IPS-18c (cell line): ENCODE measurements at regions not wholly inside any gene's neighbourhood (a gene's known extent, or its start where the extent isn't known, plus 50 kb on each side); places are given as distances from the start of the nearest gene placed in this dataset.
"Not testable (repeated sequence)": the region's sequence is repeated elsewhere in the genome, so short reads cannot be mapped to it uniquely, and the experiment has no call there.

Source experiments
- H3K4me3 ChIP-seq: 2 replicates; pipeline ENCODE4 v1.7.0; 2013; ENCODE audit warnings: low read depth, mild to moderate bottlenecking, low read length, moderate library complexity; ENCODE audit not compliant: insufficient read depth
- H3K9me3 ChIP-seq: one replicate; pipeline ENCODE4 v1.6.1; 2013; ENCODE audit warnings: mild to moderate bottlenecking, low read length, moderate library complexity; ENCODE audit not compliant: control insufficient read depth, insufficient read depth

DNA sequence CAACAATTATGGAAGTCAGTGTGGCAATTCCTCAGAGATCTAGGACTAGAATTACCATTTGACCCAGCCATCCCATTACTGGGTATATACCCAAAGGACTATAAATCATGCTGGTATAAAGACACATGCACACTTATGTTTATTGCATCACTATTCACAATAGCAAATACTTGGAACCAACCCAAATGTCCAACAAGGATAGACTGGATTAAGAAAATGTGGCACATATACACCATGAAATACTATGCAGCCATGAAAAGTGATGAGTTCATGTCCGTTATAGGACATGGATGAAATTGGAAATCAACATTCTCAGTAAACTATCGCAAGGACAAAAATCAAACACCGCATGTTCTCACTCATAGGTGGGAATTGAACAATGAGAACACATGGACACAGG is 306.4 kb upstream of the DEFB115 start:
- not testable (repeated sequence) for H3K9me3 ChIP-seq, H3K4me3 ChIP-seq

DNA sequence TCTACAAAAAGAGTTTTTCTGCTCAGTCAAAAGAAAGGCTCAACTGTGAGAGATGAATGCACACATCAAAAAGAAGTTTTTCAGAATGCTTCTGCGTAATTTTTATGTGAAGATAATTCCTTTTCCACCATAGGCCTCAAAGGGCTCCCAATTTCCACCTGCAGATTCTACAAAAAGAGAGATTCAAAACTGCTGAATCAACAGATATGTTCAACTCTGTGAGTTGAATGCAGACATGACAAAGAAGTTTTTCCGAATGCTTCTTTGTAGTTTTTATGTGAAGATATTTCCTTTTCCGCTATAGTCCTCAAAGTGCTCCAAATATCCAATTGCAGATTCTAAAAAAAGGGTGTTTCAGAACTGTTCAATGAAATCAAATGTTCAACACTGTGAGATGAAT is 300.8 kb upstream of the DEFB115 start:
- not testable (repeated sequence) for H3K4me3 ChIP-seq, H3K9me3 ChIP-seq

DNA sequence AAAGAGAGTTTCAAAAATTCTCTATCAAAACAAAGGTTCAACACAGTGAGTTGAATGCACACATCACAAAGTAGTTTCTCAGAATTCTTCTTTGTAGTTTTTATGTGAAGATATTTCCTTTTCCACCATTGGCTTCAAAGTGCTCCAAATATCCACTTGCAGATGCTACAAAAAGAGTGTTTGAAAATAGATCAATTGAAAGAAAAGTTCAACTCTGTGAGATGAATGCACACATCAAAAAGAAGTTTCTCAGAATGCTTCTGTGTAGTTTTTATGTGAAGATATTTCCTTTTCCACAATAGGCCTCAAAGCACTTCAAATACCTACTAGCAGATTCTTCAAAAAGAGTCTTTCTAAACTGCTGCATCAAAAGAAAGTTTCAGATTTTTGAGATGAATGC is 298.3 kb upstream of the DEFB115 start:
- H3K9me3 ChIP-seq, H3K4me3 ChIP-seq: not testable (repeated sequence)

DNA sequence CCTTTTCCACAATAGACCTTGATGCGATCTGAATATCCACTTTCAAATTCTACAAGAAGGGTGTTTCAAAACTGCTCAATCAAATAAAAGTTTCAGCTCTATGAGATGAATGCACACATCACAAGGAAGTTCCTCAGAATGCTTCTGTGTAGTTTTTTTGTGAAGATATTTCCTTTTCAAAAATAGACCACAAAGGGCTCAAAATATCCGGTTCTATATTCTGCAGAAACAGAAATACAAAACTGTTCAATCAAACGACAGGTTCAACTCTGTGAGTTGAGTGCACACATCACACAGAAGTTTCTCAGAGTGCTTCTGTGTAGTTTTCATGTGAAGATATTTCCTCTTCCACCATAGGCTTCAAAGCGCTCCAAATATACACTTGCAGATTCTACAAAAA is 293.9 kb upstream of the DEFB115 start:
- H3K4me3 ChIP-seq = no peak overlapping the region
- no peaks in the 10 kb centered on the region for H3K9me3 ChIP-seq

DNA sequence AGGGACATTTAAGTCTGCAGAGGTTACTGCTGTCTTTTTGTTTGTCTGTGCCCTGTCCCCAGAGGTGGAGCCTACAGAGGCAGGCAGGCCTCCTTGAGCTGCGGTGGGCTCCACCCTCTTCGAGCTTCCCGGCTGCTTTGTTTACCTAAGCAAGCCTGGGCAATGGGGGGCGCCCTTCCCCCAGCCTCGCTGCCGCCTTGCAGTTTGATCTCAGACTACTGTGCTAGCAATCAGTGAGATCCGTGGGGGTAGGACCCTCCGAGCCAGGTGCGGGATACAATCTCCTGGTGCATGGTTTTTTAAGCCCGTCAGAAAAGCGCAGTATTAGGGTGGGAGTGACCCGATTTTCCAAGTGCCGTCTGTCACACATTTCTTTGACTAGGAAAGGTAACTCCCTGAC is 281.6 kb upstream of the DEFB115 start:
- not testable (repeated sequence) for H3K9me3 ChIP-seq, H3K4me3 ChIP-seq

DNA sequence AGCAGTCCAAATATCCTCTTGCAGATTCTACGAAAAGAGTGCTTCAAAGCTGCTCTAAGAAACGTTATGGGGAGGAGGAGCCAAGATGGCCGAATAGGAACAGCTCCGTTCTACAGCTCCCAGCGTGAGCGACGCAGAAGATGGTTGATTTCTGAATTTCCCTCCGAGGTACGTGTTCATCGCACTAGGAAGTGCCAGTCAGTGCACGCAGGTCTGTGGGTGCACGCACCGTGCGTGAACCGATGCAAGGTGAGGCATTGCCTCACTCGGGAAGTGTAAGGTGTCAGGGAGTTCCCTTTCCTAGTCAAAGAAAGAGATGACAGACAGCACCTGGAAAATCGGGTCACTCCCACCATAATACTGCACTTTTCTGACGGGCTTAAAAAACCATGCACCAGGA is 272.1 kb upstream of the DEFB115 start:
- Histone ChIP-seq H3K9me3 (peaks cover 4% of the 10 kb centered on the region), H3K4me3 (no peak overlapping the region)
